ENCODE measurements at regions not wholly inside any gene's neighbourhood (a gene's known extent, or its start where the extent isn't known, plus 50 kb on each side); places are given as distances from the start of the nearest gene placed in this dataset.
"Not testable (repeated sequence)": the region's sequence is repeated elsewhere in the genome, so short reads cannot be mapped to it uniquely, and the experiment has no call there.

DNA sequence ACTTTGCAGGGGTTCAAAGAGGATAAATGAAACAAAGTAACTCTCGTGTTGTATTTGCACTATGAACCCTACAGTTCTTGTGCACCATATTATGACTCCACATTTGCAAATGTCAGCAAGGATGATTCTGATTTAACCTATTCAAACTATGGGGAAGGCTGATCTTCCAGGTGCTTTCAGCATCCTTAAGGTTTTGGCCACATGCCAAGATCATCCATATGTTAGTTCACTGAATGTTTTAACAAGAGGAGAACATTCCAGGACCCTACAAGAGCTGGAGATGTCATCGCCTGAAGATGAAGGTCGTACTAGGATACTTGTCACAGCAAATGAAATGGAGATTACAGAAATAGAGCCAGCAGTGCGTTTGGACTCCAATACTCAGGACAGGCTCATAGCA, 114.2 kb downstream of the DHRS2 start:
- DNase-seq (ENCODE audit: low spot score) (no peak), ATAC-seq (ENCODE audit: low FRiP score) (no peak)
- TF ChIP-seq, protein P1, sequence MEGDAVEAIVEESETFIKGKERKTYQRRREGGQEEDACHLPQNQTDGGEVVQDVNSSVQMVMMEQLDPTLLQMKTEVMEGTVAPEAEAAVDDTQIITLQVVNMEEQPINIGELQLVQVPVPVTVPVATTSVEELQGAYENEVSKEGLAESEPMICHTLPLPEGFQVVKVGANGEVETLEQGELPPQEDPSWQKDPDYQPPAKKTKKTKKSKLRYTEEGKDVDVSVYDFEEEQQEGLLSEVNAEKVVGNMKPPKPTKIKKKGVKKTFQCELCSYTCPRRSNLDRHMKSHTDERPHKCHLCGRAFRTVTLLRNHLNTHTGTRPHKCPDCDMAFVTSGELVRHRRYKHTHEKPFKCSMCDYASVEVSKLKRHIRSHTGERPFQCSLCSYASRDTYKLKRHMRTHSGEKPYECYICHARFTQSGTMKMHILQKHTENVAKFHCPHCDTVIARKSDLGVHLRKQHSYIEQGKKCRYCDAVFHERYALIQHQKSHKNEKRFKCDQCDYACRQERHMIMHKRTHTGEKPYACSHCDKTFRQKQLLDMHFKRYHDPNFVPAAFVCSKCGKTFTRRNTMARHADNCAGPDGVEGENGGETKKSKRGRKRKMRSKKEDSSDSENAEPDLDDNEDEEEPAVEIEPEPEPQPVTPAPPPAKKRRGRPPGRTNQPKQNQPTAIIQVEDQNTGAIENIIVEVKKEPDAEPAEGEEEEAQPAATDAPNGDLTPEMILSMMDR (IDR thresholded peaks at IDR 0.05) = no peak

DNA sequence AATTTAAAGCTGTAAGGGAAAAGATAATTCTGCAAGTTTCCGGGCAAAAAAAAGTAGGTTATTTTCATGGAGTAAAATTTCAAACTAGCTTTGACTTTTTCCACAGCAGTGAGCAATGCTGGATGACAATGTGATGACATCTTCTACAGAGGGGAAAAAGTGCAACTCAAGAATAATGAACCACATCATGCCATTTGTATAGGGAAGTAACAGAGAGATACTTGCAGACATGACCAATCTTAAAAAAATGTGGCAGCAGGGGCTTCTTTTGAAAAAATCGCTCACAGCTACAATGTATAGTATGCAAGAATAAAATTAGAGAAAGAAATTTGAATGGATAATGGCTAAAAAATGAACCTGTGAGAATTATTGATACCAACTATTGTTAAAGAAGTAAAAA, 115.5 kb downstream of the DHRS2 start:
- DNase-seq (ENCODE audit: low spot score) (no peak), ATAC-seq (ENCODE audit: low FRiP score) (no peak)
- TF ChIP-seq, protein P1 (IDR thresholded peaks at IDR 0.05) = no peak

DNA sequence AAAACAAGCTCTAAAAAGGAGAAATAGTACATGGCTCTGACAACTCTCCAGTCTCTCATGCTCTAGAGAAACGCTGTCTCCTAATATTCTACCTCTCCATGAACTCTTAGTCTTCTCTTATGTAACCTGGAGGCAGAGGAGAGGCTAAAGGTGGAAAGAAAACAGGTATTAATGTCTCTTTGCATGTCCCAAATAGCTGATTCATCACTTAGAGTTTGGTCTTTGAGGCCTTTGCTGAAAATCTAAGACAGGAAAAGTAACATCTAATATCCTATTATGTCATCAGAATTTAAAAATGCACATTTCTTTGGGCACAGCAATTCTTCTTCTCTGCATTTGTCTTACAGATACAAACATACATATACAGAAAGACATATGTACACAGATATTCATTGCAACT, 127.2 kb downstream of the DHRS2 start:
- ATAC-seq (ENCODE audit: low FRiP score) (no peak), DNase-seq (ENCODE audit: low spot score) (no peak)
- TF ChIP-seq, protein P1 (IDR thresholded peaks at IDR 0.05) = no peak

DNA sequence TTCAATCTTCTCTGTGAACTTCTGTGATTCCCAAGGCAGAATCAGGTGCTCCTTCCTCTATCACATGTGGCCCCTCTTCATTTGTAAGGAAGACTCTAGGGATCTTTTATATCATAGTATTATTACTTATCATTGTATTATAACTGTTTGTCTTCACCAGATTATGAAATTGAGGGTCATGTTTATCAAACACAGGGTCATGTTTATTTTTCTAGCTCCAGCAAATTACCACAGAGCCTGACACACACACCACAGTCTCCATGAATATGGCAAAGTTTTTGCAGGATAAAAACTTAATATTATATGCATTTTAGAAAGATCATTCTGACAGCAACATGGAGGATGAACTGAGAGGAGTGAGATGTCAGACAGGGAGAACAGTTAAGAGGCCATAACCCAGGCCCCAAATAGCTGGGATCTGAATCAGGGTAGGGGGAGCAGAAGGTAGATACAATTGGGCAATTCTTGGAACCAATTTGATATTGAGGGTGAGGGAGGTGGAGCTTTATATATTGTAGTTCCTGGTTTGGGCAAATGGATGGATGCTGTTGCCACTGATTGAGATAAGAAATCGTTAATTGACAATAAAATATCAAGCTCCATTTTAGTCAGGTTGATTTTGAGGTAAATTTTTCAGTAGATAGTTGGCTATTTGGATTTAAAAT, 130.7 kb downstream of the DHRS2 start:
- no peak for ATAC-seq (ENCODE audit: low FRiP score)
- no peak for DNase-seq (ENCODE audit: low spot score)
- TF ChIP-seq, protein P1 (IDR thresholded peaks at IDR 0.05) = no peak

DNA sequence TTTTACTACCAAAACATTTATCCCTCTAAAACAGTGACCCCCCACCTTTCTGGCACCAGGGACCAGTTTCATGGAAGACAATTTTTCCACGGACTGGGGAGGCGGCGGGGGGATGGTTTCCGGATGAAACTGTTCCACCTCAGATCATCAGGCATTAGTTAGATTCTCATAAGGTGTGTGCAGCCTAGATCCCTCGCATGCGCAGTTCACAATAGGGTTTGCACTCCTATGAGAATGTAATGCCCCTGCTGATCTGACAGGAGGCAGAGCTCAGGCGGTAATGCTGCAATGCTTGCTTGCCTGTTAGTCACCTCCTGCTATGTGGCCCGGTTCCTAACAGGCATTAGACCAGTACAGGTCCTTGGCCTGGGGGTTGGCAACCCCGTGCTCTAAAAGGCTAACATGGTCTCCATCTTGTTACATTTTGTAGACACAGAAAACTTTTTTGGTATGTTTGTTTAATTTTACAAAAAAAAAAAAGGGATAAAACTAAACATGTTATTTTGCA, 133.1 kb downstream of the DHRS2 start:
- ATAC-seq (ENCODE audit: low FRiP score); DNase-seq (ENCODE audit: low spot score): not testable (repeated sequence)

DNA sequence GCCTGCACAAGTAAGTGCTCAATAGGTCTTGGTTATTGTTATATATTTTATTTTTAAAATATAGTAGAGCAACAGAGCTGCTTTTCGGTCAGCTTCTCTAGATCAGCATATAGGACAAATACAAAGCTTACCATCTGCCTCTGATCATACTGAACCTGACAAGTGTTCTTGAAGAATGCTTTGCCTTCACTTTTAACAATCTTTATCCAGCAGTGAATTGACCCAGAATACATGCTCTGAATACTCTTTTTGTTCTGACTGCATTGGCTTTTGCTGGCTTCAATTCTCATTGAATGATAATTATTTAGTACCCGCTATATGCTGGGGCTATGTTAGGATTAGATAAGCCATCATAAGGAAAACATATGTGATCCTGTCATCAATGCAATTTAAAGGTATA, 137.8 kb downstream of the DHRS2 start:
- TF ChIP-seq, protein P1 (IDR thresholded peaks at IDR 0.05) = no peak
- ATAC-seq (ENCODE audit: low FRiP score) (no peak), DNase-seq (ENCODE audit: low spot score) (no peak)

DNA sequence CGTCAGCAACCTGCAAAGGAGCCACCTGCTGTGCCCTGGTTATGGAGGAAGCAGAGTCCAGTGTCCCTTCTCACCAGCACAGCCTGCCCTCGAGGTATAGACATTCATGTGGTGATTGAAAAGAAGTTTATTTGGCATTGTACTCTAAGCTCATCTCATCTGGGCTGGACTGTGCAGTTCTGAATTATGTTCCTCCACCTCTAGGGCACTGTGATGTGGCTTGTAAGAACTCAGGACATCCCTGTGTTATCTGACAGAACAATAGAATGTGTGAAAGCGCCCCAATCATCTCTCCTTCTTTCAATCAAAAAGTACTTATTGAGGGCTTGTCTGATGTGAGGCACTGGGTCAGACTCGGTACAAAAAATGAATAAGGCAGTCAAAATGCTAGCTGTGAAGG, 140.1 kb downstream of the DHRS2 start:
- ATAC-seq (ENCODE audit: low FRiP score) (no peak), DNase-seq (ENCODE audit: low spot score) (no peak)
- TF ChIP-seq, protein P1 (IDR thresholded peaks at IDR 0.05) = no peak
